GM23338 (cell line): ENCODE measurements at regions not wholly inside any gene's neighbourhood (a gene's known extent, or its start where the extent isn't known, plus 50 kb on each side); places are given as distances from the start of the nearest gene placed in this dataset.

ENCODE experiments used
- ATAC-seq: fragments of 200-7000 bp; cut with Tn5 transposase; 3 replicates; pipeline ENCODE4 v1.9.1; 2020
- DNase-seq: peaks from one replicate; pipeline ENCODE4 v3.0.0-alpha.2; 2015; ENCODE audit warnings: low spot score
- H2AFZ ChIP-seq: fragments of 200-600 bp; sonication (generic); 2 replicates; pipeline ENCODE4 v1.8.0; 2016; ENCODE audit warnings: antibody characterized with exemption, mild to moderate bottlenecking, moderate library complexity
- H3F3A ChIP-seq: fragments of 200-600 bp; sonication (generic); replicated peaks from 2 replicates; pipeline ENCODE4 v1.8.0; 2017; ENCODE audit warnings: antibody characterized with exemption, mixed run types, low read depth
- H3K27ac ChIP-seq: fragments of 200-600 bp; sonication (generic); 2 replicates; pipeline ENCODE4 v1.6.1; 2016; ENCODE audit warnings: low read depth
- H3K27me3 ChIP-seq: fragments of 200-600 bp; sonication (generic); 2 replicates; pipeline ENCODE4 v1.8.0; 2016; ENCODE audit warnings: mild to moderate bottlenecking, mixed run types, moderate library complexity; ENCODE audit not compliant: insufficient read depth
- H3K36me3 ChIP-seq: fragments of 200-600 bp; sonication (generic); 2 replicates; pipeline ENCODE4 v1.8.0; 2016; ENCODE audit warnings: mild to moderate bottlenecking; ENCODE audit not compliant: insufficient read depth
- H3K4me1 ChIP-seq: fragments of 200-600 bp; sonication (generic); 2 replicates; pipeline ENCODE4 v1.8.0; 2016; ENCODE audit warnings: mild to moderate bottlenecking, moderate library complexity; ENCODE audit not compliant: insufficient read depth
- H3K4me2 ChIP-seq: fragments of 200-600 bp; sonication (generic); 2 replicates; pipeline ENCODE4 v1.7.1; 2017; ENCODE audit warnings: mixed run types
- H3K4me3 ChIP-seq: fragments of 200-600 bp; sonication (generic); 2 replicates; pipeline ENCODE4 v1.6.1; 2016; ENCODE audit warnings: mixed run types
- H3K79me2 ChIP-seq: fragments of 200-600 bp; sonication (generic); replicated peaks from 2 replicates; pipeline ENCODE4 v1.8.0; 2017; ENCODE audit warnings: mild to moderate bottlenecking; ENCODE audit not compliant: insufficient read depth
- H3K9me2 ChIP-seq: fragments of 200-600 bp; sonication (generic); 2 replicates; pipeline ENCODE4 v1.8.0; 2017; ENCODE audit not compliant: insufficient read depth
- H4K20me1 ChIP-seq: fragments of 200-600 bp; sonication (generic); replicated peaks from 2 replicates; pipeline ENCODE4 v1.8.0; 2017; ENCODE audit warnings: mild to moderate bottlenecking; ENCODE audit not compliant: insufficient read depth
- H3K27ac Mint-ChIP-seq: 2 replicates; pipeline ENCODE4 v1.8.0; 2020; ENCODE audit warnings: inconsistent platforms, mild to moderate bottlenecking, moderate library complexity, mixed read lengths
- H3K27me3 Mint-ChIP-seq: 3 replicates; pipeline ENCODE4 v1.8.0; 2022; ENCODE audit warnings: low read depth, mild to moderate bottlenecking, moderate library complexity, mixed read lengths, inconsistent platforms; ENCODE audit not compliant: insufficient read depth, poor library complexity
- H3K36me3 Mint-ChIP-seq: 3 replicates; pipeline ENCODE4 v1.8.0; 2021; ENCODE audit warnings: low read depth, mild to moderate bottlenecking, inconsistent platforms, moderate library complexity, mixed read lengths
- H3K4me1 Mint-ChIP-seq: 3 replicates; pipeline ENCODE4 v1.8.0; 2020; ENCODE audit warnings: mild to moderate bottlenecking, inconsistent platforms, mixed read lengths
- H3K4me3 Mint-ChIP-seq: 3 replicates; pipeline ENCODE4 v1.8.0; 2021; ENCODE audit warnings: moderate library complexity, mild to moderate bottlenecking, inconsistent platforms, mixed read lengths
- H3K9me3 Mint-ChIP-seq: 3 replicates; pipeline ENCODE4 v1.8.0; 2020; ENCODE audit warnings: moderate library complexity, mild to moderate bottlenecking, inconsistent platforms, mixed read lengths
- CREB1 ChIP-seq: fragments of 250-450 bp; sonication (Bioruptor Pico); IDR thresholded peaks from 2 replicates; pipeline ENCODE4 v1.5.0; 2020; ENCODE audit warnings: low read depth, mild to moderate bottlenecking, moderate library complexity
- CTCF ChIP-seq, 2 experiments: fragments of 200-600 bp in 1 of 2; sonication (generic) in 1 of 2; conservative IDR thresholded peaks; 2 replicates each; pipeline versions ENCODE4 v1.5.1 to v1.6.1; 2016 to 2017; ENCODE audit warnings: antibody characterized with exemption in 2 of 2, low read depth in 2 of 2, mild to moderate bottlenecking in 2 of 2, moderate library complexity in 1 of 2
- EZH2 ChIP-seq: fragments of 200-600 bp; sonication (generic); IDR thresholded peaks from one replicate; pipeline ENCODE4 v1.8.0; 2017; ENCODE audit warnings: antibody characterized with exemption, mild to moderate bottlenecking, low read depth; ENCODE audit not compliant: unreplicated experiment
- EZH2phosphoT487 ChIP-seq: fragments of 200-600 bp; sonication (generic); IDR thresholded peaks from one replicate; pipeline ENCODE4 v1.8.1; 2018; ENCODE audit warnings: antibody characterized with exemption; ENCODE audit not compliant: unreplicated experiment
- JUNB ChIP-seq: IDR thresholded peaks from one replicate; pipeline ENCODE4 v1.6.1; 2016; ENCODE audit warnings: antibody characterized with exemption; ENCODE audit not compliant: unreplicated experiment
- NANOG ChIP-seq: IDR thresholded peaks from 2 replicates; pipeline ENCODE4 v1.6.1; 2016; ENCODE audit warnings: antibody characterized with exemption, borderline replicate concordance
- POLR2AphosphoS5 ChIP-seq: IDR thresholded peaks from 2 replicates; pipeline ENCODE4 v1.6.1; 2016; ENCODE audit warnings: antibody characterized with exemption, low read depth
- REST ChIP-seq: IDR thresholded peaks from one replicate; pipeline ENCODE4 v1.6.1; 2018; ENCODE audit warnings: antibody characterized with exemption; ENCODE audit not compliant: unreplicated experiment
- STAT1 ChIP-seq: IDR thresholded peaks from one replicate; pipeline ENCODE4 v1.6.1; 2016; ENCODE audit warnings: antibody characterized with exemption; ENCODE audit not compliant: unreplicated experiment
- ZNF114 ChIP-seq: fragments of 250-450 bp; sonication (Bioruptor Pico); IDR thresholded peaks from 2 replicates; pipeline ENCODE4 v1.5.0; 2020; ENCODE audit warnings: mild to moderate bottlenecking, moderate library complexity
- ZNF331 ChIP-seq: fragments of 250-450 bp; sonication (Bioruptor Pico); IDR thresholded peaks from 2 replicates; pipeline ENCODE4 v1.5.0; 2020; ENCODE audit warnings: low read depth, mild to moderate bottlenecking, moderate library complexity
- TF ChIP-seq, protein P1 (sequence below): IDR thresholded peaks from 2 replicates; pipeline ENCODE4 v1.6.1; 2016; ENCODE audit warnings: antibody characterized with exemption
- TF ChIP-seq, protein P2 (sequence below): fragments of 250-450 bp; sonication (Bioruptor Pico); IDR thresholded peaks from 2 replicates; pipeline ENCODE4 v1.5.0; 2020; ENCODE audit warnings: mild to moderate bottlenecking, moderate library complexity

- Histone ChIP-seq H3K27me3 (no peaks in the 10 kb centered on the region), H3K79me2 (no peaks in the 10 kb centered on the region), H4K20me1 (no peaks in the 10 kb centered on the region), H2AFZ (no peak overlapping the region), H3K4me3 (no peak overlapping the region), H3K36me3 (no peaks in the 10 kb centered on the region), H3K9me2 (no peaks in the 10 kb centered on the region), H3K4me2 (no peak overlapping the region), H3K27ac (no peak overlapping the region), H3F3A (no peaks in the 10 kb centered on the region), H3K4me1 (no peaks in the 10 kb centered on the region)
- H3K4me3 Mint-ChIP-seq, result no peak overlapping the region
- H3K27me3 Mint-ChIP-seq, result no peaks in the 10 kb centered on the region
- no peaks in the 10 kb centered on the region for H3K36me3 Mint-ChIP-seq
- H3K27ac Mint-ChIP-seq, result no peak overlapping the region
- H3K9me3 Mint-ChIP-seq, result no peaks in the 10 kb centered on the region
- ATAC-seq, result no peak
- DNase-seq, result no peak
- TF ChIP-seq EZH2phosphoT487 (no peak), ZNF114 (CRISPR knock-in tag) (no peak), POLR2AphosphoS5 (no peak), STAT1 (no peak), CTCF (conservative IDR thresholded peaks at IDR 0.05; ENCODE audit: low read depth in 2 of 2) (no peak), JUNB (no peak), ZNF331 (CRISPR knock-in tag) (no peak), NANOG (no peak), REST (no peak), EZH2 (no peak), CREB1 (CRISPR knock-in tag) (no peak)
- TF ChIP-seq, protein P1, sequence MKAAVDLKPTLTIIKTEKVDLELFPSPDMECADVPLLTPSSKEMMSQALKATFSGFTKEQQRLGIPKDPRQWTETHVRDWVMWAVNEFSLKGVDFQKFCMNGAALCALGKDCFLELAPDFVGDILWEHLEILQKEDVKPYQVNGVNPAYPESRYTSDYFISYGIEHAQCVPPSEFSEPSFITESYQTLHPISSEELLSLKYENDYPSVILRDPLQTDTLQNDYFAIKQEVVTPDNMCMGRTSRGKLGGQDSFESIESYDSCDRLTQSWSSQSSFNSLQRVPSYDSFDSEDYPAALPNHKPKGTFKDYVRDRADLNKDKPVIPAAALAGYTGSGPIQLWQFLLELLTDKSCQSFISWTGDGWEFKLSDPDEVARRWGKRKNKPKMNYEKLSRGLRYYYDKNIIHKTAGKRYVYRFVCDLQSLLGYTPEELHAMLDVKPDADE, result no peak
- TF ChIP-seq, protein P2, sequence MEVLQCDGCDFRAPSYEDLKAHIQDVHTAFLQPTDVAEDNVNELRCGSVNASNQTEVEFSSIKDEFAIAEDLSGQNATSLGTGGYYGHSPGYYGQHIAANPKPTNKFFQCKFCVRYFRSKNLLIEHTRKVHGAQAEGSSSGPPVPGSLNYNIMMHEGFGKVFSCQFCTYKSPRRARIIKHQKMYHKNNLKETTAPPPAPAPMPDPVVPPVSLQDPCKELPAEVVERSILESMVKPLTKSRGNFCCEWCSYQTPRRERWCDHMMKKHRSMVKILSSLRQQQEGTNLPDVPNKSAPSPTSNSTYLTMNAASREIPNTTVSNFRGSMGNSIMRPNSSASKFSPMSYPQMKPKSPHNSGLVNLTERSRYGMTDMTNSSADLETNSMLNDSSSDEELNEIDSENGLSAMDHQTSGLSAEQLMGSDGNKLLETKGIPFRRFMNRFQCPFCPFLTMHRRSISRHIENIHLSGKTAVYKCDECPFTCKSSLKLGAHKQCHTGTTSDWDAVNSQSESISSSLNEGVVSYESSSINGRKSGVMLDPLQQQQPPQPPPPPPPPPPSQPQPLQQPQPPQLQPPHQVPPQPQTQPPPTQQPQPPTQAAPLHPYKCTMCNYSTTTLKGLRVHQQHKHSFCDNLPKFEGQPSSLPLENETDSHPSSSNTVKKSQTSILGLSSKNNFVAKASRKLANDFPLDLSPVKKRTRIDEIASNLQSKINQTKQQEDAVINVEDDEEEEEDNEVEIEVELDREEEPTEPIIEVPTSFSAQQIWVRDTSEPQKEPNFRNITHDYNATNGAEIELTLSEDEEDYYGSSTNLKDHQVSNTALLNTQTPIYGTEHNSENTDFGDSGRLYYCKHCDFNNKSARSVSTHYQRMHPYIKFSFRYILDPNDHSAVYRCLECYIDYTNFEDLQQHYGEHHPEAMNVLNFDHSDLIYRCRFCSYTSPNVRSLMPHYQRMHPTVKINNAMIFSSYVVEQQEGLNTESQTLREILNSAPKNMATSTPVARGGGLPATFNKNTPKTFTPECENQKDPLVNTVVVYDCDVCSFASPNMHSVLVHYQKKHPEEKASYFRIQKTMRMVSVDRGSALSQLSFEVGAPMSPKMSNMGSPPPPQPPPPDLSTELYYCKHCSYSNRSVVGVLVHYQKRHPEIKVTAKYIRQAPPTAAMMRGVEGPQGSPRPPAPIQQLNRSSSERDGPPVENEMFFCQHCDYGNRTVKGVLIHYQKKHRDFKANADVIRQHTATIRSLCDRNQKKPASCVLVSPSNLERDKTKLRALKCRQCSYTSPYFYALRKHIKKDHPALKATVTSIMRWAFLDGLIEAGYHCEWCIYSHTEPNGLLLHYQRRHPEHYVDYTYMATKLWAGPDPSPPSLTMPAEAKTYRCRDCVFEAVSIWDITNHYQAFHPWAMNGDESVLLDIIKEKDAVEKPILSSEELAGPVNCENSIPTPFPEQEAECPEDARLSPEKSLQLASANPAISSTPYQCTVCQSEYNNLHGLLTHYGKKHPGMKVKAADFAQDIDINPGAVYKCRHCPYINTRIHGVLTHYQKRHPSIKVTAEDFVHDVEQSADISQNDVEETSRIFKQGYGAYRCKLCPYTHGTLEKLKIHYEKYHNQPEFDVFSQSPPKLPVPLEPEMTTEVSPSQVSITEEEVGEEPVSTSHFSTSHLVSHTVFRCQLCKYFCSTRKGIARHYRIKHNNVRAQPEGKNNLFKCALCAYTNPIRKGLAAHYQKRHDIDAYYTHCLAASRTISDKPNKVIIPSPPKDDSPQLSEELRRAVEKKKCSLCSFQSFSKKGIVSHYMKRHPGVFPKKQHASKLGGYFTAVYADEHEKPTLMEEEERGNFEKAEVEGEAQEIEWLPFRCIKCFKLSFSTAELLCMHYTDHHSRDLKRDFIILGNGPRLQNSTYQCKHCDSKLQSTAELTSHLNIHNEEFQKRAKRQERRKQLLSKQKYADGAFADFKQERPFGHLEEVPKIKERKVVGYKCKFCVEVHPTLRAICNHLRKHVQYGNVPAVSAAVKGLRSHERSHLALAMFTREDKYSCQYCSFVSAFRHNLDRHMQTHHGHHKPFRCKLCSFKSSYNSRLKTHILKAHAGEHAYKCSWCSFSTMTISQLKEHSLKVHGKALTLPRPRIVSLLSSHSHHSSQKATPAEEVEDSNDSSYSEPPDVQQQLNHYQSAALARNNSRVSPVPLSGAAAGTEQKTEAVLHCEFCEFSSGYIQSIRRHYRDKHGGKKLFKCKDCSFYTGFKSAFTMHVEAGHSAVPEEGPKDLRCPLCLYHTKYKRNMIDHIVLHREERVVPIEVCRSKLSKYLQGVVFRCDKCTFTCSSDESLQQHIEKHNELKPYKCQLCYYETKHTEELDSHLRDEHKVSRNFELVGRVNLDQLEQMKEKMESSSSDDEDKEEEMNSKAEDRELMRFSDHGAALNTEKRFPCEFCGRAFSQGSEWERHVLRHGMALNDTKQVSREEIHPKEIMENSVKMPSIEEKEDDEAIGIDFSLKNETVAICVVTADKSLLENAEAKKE (CRISPR knock-in tag), result no peak
- peaks cover 12% of the 10 kb centered on the region for H3K4me1 Mint-ChIP-seq
These were observed 152.2 kb downstream of the TMEM167A start for GRCh38 chr5:82925061-82925411.
